HG03139 (cell line): ENCODE measurements at regions not wholly inside any gene's neighbourhood (a gene's known extent, or its start where the extent isn't known, plus 50 kb on each side); places are given as distances from the start of the nearest gene placed in this dataset.

ENCODE experiments used
- ATAC-seq: cut with Tn5 transposase; IDR thresholded peaks from one replicate; pipeline ENCODE4 v1.9.1; 2021; ENCODE audit not compliant: unreplicated experiment

DNA sequence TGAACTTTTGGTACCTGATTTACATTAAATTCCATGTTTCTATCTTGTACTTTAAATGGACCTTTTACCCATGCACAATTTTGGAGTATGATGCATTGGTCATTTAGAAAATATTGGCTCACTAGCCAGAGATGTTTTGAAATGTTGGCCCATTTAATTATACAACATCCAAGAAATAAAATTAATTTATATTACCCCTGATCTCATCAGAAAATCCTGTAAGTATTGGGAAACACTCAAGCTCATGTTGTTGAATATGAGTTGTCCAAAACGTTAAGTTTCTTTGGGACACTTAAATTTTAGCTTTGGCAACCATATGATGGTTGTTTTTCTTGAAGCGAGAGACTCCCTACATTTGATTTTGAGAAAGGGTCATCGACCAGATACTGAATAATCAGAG lies 492.7 kb downstream of the RPS24 start:
- ATAC-seq: no peak

GRCh38 chr10:78527296-78527695 lies 493.6 kb downstream of the RPS24 start:
- no peak for ATAC-seq

DNA sequence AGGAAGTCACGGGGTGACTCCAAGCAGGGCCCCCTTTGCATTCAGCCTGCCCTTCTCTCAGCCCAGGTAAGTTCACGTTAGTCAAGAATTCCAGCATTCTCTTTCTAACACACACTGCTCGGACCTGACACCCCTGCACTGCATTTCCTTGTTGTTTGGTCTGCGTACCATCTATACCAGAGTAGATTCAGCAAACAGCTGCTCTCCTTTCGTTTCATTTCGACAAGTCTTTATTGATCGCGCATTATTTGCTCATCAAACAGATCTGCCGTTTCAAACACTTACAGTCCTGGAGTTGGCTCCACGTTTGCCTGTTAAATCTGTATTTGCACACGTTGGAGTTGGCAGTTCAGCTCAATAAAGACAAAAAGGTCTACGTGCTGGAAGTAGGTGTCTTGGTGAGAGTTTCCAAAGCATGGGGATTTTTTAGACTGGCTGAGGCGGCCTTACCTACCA lies 495.1 kb downstream of the RPS24 start:
- no peak for ATAC-seq

- no peak for ATAC-seq
These were observed 495.6 kb downstream of the RPS24 start for GRCh38 chr10:78529262-78529661.

- no peak for ATAC-seq
These were observed 497.4 kb downstream of the RPS24 start for GRCh38 chr10:78531088-78531487.

DNA sequence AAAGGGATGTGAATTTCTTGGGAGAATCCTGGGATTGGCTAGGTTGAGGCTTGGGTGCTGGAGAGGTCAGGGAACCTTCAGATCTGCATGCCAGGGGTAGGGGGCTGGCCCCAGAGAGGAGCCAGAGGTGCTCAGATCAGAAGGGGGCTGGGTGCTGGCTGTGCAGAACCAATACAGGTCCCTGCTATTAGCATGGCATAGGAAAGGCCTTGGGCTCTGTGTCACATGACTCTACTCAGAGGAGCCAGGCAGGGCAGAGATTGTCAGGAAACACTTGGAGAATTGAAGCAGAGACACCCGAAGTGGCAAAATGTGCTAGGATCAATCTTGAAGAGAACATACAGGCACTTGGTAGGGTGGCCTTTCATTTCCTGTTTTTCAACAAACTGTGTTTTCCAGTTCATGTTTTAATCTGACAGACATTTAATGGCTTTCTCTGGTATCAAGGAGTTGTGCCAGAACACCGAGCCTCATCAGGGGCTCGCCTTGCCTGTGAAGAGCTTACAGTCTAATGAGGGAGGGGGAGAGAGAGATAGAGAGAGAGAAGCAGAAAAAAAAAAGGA lies 498.9 kb downstream of the RPS24 start:
- no peak for ATAC-seq

DNA sequence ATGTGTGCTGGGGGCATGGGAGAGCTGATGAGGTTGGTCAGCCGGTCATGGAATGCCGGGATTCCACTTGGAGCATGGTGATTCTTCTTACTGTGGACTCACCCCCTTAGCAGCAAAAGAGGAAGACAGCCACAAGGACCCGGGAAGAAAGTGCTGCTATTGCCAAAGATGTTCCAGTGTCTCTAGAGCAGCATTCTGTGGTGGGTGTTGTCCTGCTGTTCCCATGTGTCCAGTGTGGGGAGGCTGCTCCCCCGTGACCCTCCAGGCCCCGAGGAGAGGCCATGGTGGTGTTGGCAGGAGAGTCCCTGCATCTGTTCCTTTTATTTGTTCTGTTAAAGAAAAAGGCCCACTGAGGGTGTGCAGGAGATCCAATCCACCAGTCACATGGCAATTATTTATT lies 499.4 kb downstream of the RPS24 start:
- ATAC-seq: no peak

DNA sequence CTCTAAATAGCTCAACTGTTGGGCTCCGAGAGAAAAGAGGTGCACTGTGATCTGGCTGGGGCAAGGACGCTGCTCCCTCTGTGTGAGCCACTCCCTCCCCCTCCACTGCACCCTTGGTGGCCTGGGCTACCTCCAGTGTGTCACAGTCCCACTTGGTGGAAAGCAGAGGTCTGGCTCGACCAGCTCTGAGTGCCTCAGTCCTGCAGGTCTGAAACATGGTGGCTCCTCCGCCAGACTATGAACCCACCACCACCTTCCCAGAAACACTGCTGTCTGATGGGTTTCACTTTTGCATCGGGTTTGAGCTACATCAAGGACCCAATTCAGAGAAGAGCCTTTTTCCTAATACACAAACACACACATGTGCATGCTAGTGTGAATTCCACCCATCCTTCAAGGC lies 500.1 kb downstream of the RPS24 start:
- no peak for ATAC-seq

- ATAC-seq: no peak
These were observed 502.1 kb downstream of the RPS24 start for GRCh38 chr10:78535716-78536218.

DNA sequence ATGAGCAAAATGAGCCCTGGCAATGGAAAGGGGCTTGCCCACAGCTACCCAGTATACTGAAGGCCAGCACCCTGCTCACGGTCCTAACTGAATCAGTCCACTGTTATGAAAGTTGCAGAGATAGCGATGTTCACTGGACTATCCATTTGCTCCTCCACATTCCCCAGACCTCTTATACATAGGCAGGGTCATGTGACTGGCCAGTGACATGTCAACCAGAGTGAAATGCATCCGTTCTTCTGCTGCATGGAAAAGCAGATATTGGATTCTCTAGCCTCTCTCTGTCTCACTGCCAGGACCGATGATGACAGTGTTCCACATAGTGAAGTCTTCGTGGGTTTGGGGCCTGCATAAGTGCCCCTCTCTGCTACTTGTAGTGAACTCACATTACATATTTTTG lies 503.4 kb downstream of the RPS24 start:
- no peak for ATAC-seq

DNA sequence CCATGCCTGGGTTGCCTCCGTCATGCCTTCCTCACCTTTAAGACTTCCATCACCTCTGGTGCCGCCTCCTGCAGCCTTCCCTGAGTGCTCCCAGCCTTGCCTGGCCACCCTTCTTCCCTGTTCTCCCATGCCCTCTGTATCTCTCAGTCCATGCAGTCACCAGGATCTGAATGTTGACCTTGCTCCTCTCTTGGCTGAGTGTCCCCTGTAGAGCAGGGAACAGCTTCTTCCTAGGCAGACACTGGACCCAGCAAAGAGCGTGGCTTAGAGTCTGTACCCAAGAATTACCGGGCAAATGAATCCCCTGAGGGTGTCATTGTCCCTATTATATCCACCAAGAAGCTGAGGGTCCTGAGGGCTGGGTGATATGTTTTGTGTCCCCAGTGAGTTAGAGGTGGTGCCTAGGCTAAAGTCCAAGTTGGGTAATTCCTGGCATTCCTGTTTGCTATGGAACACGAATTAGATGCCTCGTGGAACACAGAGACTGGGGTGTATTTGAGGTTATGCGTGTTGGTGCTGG lies 505.6 kb downstream of the RPS24 start:
- ATAC-seq: no peak

DNA sequence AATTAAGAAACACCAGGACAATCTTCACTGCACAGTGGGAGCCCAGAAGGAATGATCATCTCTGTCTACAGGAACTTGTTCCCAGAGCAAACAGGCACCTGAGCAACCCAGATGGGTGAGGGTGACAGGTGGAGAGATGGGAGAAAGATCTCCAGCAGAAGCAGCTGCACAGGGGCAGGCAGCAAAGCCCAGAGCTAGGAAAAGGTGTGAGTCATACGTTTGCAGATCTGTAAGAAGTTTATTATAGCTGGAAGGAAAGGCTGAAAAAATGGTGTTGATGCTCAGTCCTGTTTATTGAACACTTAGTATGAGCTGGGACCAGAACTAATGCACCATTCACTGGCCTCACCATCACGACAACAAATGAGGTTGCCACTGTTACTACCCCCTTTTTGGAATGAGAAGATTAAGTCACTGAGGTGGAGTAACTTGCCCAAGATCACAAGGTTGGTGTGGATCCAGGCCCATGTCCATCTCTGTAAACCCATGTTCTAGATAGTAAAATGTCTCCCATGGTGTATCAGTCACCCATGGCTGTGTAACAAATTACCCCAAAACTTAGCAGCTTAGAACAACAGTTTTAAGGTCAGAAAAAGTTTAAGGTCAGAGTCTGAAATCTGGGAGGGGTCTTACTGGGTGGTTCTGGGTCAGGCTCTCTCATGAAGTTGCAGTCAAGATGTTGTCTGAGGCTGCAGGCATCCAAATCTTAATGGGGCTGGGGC lies 506.9 kb downstream of the RPS24 start:
- ATAC-seq: no peak

DNA sequence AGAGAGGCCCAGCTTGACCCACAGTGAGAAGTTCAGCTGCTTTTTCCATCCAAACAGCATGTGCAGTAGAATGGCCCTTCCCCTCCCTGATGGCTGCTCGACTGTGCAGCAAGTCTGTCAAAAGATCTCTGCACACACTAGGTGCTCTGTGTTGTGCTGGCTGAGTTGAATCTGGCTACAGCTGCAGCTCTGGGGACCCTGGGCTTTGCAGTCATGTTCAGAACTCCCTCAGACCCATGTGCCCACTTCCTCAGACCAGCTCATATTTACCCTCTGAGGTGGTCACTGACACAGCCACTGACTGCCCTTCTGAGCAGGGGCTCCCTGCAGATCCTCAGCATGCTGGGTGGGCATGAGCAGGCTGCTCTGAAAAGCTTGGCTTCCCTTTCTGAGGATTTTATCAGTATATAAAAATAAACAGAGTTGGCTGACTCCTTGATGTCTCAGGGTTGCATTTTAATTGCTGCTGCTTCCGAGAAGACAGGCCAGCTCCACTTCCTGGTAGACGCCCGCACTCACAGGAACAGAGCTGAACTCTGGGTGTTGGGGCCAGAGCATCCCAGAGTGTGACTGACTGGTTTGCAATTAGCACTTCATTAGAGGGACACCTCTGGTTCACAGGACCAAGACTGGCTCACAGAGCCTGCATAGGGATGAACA lies 507.9 kb downstream of the RPS24 start:
- ATAC-seq: no peak

DNA sequence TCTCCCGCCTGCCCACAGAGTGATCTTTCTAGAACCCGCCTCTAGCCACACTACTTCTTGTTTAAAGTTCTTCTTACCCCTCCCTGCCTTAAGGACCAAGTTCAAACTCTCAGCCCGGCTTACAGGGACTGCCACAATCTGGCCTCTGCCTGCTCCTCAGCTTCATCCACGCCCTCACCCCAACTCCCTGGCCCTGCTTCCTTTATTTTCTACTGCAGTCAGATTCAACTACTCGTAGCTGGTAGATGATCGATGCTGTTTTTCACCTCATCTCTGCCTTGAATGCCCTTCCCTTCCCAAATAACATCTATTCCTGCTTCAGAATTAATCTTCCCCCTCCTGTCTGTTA lies 508.5 kb downstream of the RPS24 start:
- no peak for ATAC-seq

- ATAC-seq: no peak
These were observed 508.9 kb downstream of the RPS24 start for GRCh38 chr10:78542521-78542920.

GRCh38 chr10:78543031-78543748 lies 509.5 kb downstream of the RPS24 start:
- ATAC-seq: no peak

GRCh38 chr10:78543749-78544362 lies 510.2 kb downstream of the RPS24 start:
- ATAC-seq: no peak

DNA sequence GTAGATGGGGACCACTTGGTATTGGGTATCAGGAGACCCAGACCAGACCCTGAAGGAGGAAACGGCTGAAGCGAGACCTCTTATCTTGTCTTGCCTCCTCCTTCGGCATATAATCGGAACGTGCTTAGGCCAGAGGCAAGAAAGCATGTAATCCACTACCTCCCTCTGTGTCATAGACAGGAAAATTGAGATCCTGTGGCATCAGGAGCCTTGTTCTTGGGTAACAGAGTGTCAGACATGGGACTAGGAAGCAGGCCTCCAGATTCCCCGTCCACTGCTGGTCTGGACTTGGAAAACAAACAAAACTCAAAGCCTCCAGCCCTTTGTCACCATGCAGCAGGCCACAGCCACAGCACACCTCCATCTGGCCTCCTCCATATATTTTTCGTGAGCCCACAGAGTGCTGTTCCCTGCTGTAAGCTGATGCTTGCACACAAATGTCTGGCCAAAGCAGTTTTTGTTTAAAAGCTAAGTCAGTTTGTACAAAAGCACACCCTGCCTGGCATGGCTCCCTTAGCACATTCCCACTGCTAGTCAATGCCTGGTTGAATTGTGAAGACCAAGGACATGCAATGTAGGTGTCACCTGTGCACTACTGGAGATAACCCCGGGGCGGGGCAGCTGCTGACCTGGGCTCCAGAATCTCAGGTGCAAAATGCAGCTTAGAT lies 510.9 kb downstream of the RPS24 start:
- ATAC-seq: no peak

DNA sequence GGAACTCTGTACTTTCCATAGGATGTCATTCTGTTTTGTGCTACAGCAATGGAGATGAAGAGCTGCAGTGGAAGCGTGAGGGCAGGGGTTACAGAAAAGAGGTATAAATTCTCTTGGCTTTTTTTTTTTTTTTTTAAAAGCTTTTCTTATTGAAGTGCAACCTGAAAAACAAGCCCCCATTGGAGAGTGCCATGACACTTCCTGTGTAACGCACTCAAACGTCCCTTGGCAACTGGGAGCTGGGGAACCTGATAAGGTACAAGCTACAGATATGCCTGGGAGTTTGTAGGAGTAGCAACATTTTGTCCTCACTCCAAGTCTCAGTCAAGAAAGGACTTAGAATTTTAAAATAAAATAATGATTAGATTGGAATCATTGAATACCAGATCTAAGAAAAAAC lies 512.1 kb downstream of the RPS24 start:
- no peak for ATAC-seq

- ATAC-seq: no peak
These were observed 513.7 kb downstream of the RPS24 start for GRCh38 chr10:78547397-78547796.
